Duodenal mucosa (tissue), 2 donors: ENCODE measurements at regions not wholly inside any gene's neighbourhood (a gene's known extent, or its start where the extent isn't known, plus 50 kb on each side); places are given as distances from the start of the nearest gene placed in this dataset.

Experiments
- H3K27ac ChIP-seq: one replicate; pipeline ENCODE4 v1.7.0; 2013; ENCODE audit warnings: low read depth, low read length
- H3K27me3 ChIP-seq, 2 donors: one replicate each; pipeline ENCODE4 v1.7.0; 2013; ENCODE audit warnings: low read length in 2 of 2, control low read depth in 1 of 2; ENCODE audit not compliant: insufficient read depth in 2 of 2, control insufficient read depth in 1 of 2
- H3K36me3 ChIP-seq, 2 donors: one replicate each; pipeline ENCODE4 v1.7.0; 2013; ENCODE audit warnings: low read length in 2 of 2, control low read depth in 1 of 2; ENCODE audit not compliant: insufficient read depth in 2 of 2, control insufficient read depth in 1 of 2
- H3K4me1 ChIP-seq, 2 donors: one replicate each; pipeline ENCODE4 v1.7.0; 2013; ENCODE audit warnings: low read length in 2 of 2, control low read depth in 1 of 2; ENCODE audit not compliant: insufficient read depth in 2 of 2, control insufficient read depth in 1 of 2
- H3K4me3 ChIP-seq, 2 donors: one replicate each; pipeline ENCODE4 v1.7.0; 2013; ENCODE audit warnings: low read length in 2 of 2, low read depth in 1 of 2
- H3K9ac ChIP-seq, 2 donors: one replicate each; pipeline ENCODE4 v1.7.0; 2013; ENCODE audit warnings: low read length in 2 of 2, low read depth in 1 of 2
- H3K9me3 ChIP-seq, 2 donors: one replicate each; pipeline ENCODE4 v1.7.0; 2013; ENCODE audit warnings: low read length in 2 of 2, control low read depth in 1 of 2; ENCODE audit not compliant: control insufficient read depth in 1 of 2

DNA sequence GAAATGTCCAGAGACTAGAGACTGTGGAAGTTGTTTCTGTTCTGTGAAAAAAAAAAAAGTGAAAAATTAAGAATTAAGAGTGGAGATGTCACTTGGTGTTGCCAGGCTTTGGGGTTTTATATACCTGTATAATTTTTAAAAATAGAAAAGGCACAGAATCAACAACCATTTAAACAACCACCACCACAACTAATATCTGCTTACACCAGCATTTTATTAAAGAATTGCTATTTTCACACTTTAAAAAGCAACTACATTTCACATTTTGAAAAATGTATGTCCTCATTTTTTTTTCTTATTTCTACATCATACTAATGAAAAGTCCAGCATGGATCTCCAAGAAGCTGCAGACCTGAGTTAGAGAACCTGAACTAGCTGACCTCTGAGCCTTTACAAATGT, 167.5 kb upstream of the DTNA start:
- Histone ChIP-seq H3K9ac (no peak overlapping the region), H3K36me3 (no peaks in the 10 kb centered on the region), H3K4me1 (no peaks in the 10 kb centered on the region), H3K27me3 (no peaks in the 10 kb centered on the region), H3K4me3 (no peak overlapping the region), H3K9me3 (no peaks in the 10 kb centered on the region), H3K27ac (no peak overlapping the region)

DNA sequence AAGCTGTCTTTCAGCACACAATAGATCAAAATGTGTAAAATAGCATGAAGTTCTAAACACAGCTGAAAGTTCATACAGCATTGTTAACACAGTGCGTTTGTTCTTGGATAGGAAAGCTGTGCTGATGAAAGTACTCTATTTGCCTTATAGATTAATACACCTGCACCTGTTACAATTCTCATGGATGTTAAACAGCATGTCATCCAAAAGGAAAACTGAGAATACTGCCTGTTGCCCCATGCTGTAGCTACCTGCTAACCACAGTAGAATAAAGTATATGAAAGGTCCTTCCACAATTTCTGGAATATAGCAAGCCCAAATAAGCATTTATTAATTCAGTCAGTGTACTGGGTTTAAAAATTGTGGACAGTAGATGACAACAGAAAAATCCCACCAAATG, 166.7 kb upstream of the DTNA start:
- Histone ChIP-seq H3K27me3 (no peaks in the 10 kb centered on the region), H3K4me1 (no peaks in the 10 kb centered on the region), H3K27ac (no peak overlapping the region), H3K4me3 (no peak overlapping the region), H3K9ac (no peak overlapping the region), H3K36me3 (no peaks in the 10 kb centered on the region), H3K9me3 (no peaks in the 10 kb centered on the region)

DNA sequence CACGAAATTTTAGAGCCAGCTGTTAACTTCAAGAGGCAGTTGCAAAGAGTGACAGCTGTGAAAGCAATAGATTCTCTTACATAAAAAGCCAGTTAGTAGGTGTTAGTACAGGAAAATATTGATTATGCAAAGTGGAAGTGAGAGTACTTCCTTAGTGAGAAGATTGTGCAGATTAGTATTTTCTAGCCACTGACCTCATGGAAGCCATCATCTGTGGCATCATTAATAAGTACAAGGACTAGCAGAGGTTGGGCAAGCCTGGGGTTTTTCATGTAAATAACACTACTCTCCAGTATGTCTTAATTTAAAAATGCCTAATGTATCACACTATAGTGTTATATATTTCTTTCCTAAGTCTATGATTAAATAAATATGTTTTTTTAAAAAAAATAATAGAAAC, 166.2 kb upstream of the DTNA start:
- Histone ChIP-seq H3K36me3 (no peaks in the 10 kb centered on the region), H3K27me3 (no peaks in the 10 kb centered on the region), H3K9me3 (no peaks in the 10 kb centered on the region), H3K9ac (no peak overlapping the region), H3K4me3 (no peak overlapping the region), H3K27ac (no peak overlapping the region), H3K4me1 (no peaks in the 10 kb centered on the region)

DNA sequence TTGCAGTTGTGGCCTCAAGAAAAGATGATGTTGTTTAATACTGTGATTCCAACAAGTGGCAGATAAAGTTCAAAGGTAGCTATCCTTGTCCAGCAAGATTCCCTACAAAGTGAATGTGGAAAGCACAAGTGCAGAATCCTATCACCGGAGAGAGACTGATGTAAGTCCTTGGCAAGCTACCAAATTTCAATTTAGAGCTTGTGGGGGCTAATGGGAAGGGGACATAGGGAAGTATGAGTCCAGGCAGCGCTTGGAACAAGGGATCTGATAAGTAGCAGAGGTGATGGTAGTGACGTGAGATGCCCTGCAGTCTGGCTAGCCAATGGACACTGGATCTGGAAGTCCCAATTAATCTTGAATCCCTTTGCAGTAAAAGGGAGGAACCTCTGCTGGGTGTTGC, 165.2 kb upstream of the DTNA start:
- no peaks in the 10 kb centered on the region for H3K9me3 ChIP-seq
- no peaks in the 10 kb centered on the region for H3K4me1 ChIP-seq
- no peak overlapping the region for H3K27ac ChIP-seq
- H3K9ac ChIP-seq: no peak overlapping the region
- no peak overlapping the region for H3K4me3 ChIP-seq
- no peaks in the 10 kb centered on the region for H3K36me3 ChIP-seq
- no peaks in the 10 kb centered on the region for H3K27me3 ChIP-seq

DNA sequence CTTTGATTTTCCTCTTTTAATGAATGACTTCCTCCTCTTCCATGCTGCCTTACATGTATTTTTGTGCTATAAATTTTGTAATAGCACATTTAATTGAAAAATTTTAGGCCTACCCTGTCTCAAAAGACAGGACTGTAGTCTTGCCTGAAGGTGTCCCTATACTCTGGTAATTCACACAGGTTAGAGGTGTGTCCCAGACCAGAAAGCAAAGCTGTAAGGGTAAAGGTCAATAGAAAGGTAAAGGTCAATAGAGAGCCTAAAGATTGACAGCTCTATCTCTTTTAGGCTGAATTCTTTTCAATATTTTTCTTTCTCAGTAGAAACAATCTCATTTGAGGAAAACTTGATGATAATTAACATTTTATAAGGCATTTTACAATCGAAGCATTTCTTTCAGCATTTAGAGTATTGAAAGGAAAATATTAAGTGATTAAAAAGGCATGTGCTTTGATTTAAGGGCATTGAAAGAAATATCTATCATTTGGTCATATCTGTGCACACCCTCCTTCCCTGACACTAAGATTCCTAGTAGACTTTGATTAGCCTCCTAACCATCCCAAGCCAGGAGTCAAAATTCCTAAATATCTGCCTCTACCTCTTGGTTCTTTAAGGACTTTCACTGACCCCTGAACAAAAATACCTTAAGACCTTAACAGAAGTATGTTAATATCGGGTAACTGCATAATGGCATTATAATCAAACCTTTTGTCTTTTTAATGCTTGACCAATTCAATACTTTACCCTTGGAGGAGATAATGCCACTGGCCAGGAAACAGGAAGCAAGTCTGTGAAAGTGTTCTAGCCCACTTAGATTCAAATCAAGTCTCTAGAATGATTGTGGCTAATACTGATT, 161.8 kb upstream of the DTNA start:
- no peaks in the 10 kb centered on the region for H3K9me3 ChIP-seq
- H3K36me3 ChIP-seq: no peaks in the 10 kb centered on the region
- no peak overlapping the region for H3K4me3 ChIP-seq
- no peak overlapping the region for H3K9ac ChIP-seq
- H3K27me3 ChIP-seq: no peaks in the 10 kb centered on the region
- H3K4me1 ChIP-seq: no peaks in the 10 kb centered on the region
- no peak overlapping the region for H3K27ac ChIP-seq

DNA sequence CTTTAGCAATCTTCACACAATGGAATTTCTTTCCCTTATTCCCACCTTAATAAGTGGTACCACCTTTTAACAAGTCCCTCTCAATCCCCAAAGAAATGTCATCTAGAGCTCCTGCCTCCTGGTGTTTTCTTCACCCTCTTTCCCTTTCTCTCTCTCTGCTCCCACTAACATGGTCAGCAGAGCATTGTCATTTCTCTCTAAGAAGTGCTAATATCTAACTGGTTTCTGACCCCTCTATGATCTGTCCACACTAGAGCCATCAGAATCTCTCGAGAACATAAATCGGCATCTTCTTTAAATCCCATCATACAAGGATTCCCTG, 161.2 kb upstream of the DTNA start:
- no peaks in the 10 kb centered on the region for H3K36me3 ChIP-seq
- H3K4me1 ChIP-seq: no peaks in the 10 kb centered on the region
- no peak overlapping the region for H3K4me3 ChIP-seq
- no peaks in the 10 kb centered on the region for H3K9me3 ChIP-seq
- no peak overlapping the region for H3K27ac ChIP-seq
- H3K9ac ChIP-seq: no peak overlapping the region
- H3K27me3 ChIP-seq: no peaks in the 10 kb centered on the region

DNA sequence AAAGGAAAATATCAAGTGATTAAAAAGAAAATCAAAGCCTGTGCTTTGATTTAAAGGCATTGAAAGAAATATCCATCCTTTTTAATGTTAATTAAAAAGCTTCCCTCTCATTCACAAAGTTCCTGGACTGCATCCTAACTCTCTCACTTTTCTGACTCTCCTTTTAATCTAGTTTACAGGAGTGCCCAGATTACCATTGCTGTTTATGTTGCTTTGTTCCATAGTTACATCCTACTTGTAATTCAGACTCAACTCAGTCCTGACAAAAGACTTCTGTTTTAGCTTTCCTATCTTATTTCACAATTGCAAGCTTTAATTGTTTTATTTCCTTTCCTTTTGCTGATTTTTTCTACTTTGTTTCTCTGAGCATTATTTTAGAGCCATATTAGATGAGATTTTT, 160.7 kb upstream of the DTNA start:
- Histone ChIP-seq H3K9me3 (no peaks in the 10 kb centered on the region), H3K4me3 (no peak overlapping the region), H3K27ac (no peak overlapping the region), H3K9ac (no peak overlapping the region), H3K4me1 (no peaks in the 10 kb centered on the region), H3K27me3 (no peaks in the 10 kb centered on the region), H3K36me3 (no peaks in the 10 kb centered on the region)

DNA sequence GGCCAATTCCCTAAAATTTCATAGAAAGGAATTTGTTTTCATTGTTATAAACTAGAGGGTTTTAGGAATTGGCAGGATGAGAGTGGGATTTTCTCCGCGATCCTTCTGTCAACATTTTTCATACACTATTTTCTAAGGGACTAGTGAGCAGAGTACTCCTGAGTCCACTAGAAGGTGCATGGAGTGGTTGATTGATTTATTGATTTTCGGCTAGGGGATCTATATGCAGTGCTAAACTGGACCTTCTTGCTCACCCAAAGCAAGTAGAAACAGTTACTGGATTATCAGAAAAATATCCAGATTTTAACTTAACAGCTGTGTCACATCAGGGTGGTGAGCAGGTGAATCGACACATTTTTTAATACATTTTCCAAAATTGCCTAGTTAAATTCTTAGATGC, 159.9 kb upstream of the DTNA start:
- no peak overlapping the region for H3K4me3 ChIP-seq

DNA sequence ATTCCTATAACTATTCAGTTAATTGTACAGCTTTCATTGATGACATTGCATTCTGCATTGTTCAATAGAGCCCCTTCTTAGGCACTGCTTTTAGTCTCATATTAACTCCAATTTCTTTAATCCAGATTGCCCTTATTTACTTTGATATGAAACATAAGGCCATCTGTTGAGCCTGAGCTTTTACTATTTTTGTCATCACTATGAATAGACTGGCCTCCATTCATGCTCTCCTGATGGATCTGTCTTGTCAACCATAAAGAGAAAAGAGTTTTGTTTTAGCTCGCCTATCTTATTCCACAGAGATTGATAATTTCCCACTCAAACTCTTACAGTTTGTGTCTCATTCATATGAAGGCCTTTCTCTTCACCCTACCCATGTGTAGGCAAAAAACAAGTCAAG, 159.2 kb upstream of the DTNA start:
- Histone ChIP-seq H3K9ac (no peak overlapping the region), H3K27me3 (no peaks in the 10 kb centered on the region), H3K4me3 (no peak overlapping the region), H3K4me1 (no peaks in the 10 kb centered on the region), H3K9me3 (no peaks in the 10 kb centered on the region), H3K36me3 (no peaks in the 10 kb centered on the region), H3K27ac (no peak overlapping the region)

More for the DNA sequence above, 159.9 kb upstream of the DTNA start:
- no peak overlapping the region for H3K9ac ChIP-seq
- H3K27ac ChIP-seq: no peak overlapping the region
- H3K27me3 ChIP-seq: no peaks in the 10 kb centered on the region
- no peaks in the 10 kb centered on the region for H3K4me1 ChIP-seq
- H3K9me3 ChIP-seq: no peaks in the 10 kb centered on the region
- no peaks in the 10 kb centered on the region for H3K36me3 ChIP-seq

DNA sequence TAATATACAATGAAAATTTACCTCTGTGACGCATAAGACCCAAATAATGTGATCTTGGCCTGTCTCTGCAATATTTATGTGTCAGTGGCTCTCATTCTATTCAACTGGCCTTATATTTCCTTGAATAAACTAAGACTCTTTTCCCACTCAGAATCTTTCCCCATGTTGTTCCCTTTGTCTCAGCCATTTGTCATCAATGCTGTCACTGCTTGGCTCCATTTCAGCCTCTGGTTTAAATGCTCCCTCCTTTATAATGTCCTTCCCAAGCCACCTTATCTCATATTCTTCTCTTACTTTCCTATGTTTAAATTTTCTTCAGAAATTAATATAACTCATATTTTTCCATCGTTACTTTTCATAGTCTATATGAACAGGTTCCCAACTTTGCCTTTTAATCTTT, 158.3 kb upstream of the DTNA start:
- no peak overlapping the region for H3K9ac ChIP-seq
- no peaks in the 10 kb centered on the region for H3K27me3 ChIP-seq
- H3K27ac ChIP-seq: no peak overlapping the region
- H3K36me3 ChIP-seq: no peaks in the 10 kb centered on the region
- H3K4me1 ChIP-seq: no peaks in the 10 kb centered on the region
- no peak overlapping the region for H3K4me3 ChIP-seq
- H3K9me3 ChIP-seq: no peaks in the 10 kb centered on the region
